ENCODE measurements at regions not wholly inside any gene's neighbourhood (a gene's known extent, or its start where the extent isn't known, plus 50 kb on each side); places are given as distances from the start of the nearest gene placed in this dataset.

DNA sequence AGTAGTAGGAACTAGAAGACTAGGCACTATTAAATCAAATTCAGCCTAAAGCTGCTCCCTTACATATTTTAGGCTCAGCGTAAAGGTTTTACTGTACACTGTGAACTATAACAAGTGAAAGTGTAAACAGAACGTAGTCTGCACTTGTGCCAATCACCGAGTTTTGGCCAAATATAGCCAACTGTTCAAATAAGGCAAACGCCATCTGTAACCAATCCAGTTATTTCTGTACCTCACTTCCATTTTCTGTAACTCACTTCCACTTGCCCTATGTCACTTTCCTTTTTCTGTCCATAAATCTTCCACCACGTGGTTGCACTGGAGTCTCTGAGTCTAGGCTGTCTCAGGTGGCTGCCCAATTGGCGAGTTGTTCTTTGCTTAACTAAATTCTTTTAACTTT, 2132.2 kb downstream of the LRRC4C start:
- TF ChIP-seq, protein P1, sequence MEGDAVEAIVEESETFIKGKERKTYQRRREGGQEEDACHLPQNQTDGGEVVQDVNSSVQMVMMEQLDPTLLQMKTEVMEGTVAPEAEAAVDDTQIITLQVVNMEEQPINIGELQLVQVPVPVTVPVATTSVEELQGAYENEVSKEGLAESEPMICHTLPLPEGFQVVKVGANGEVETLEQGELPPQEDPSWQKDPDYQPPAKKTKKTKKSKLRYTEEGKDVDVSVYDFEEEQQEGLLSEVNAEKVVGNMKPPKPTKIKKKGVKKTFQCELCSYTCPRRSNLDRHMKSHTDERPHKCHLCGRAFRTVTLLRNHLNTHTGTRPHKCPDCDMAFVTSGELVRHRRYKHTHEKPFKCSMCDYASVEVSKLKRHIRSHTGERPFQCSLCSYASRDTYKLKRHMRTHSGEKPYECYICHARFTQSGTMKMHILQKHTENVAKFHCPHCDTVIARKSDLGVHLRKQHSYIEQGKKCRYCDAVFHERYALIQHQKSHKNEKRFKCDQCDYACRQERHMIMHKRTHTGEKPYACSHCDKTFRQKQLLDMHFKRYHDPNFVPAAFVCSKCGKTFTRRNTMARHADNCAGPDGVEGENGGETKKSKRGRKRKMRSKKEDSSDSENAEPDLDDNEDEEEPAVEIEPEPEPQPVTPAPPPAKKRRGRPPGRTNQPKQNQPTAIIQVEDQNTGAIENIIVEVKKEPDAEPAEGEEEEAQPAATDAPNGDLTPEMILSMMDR (IDR thresholded peaks at IDR 0.05), result no peak
- TF ChIP-seq POLR2A (IDR thresholded peaks at IDR 0.05), result no peak
